K562 (cell line): ENCODE measurements at regions not wholly inside any gene's neighbourhood (a gene's known extent, or its start where the extent isn't known, plus 50 kb on each side); places are given as distances from the start of the nearest gene placed in this dataset.

Source experiments
- ATAC-seq: fragments of 200-7000 bp; cut with Tn5 transposase; 3 replicates; pipeline ENCODE4 v1.9.1; 2020; ENCODE audit warnings: moderate library complexity
- BruUV-seq: library from RNA; stranded (reverse); fragments of 400-500 nt; replicated peaks from 2 replicates; lab custom pipeline; 2021; lab: Mats Ljungman, UMichigan
- CTCF ChIA-PET: fragments of 300-600 bp; formaldehyde crosslinking; extraction: SDS; loops from one replicate; lab custom pipeline; 2021; ENCODE audit warnings: low intra/inter-chr PET ratio; lab: Yijun Ruan, JAX
- POLR2A ChIA-PET: fragments of 300-600, 350-650 bp; sonication (Branson Sonifier 250); formaldehyde crosslinking; extraction: SDS; loops from one replicate; lab custom pipeline; 2021; ENCODE audit warnings: antibody characterized with exemption, inconsistent platforms; lab: Yijun Ruan, JAX
- DNase-seq, 4 experiments: peaks; one replicate each; pipeline versions ENCODE4 v3.0.0 to v3.0.0-alpha.2; 2011 to 2018; ENCODE audit warnings: low spot score in 3 of 4, mixed read lengths in 3 of 4; ENCODE audit errors: extremely low read depth in 1 of 4
- FAIRE-seq: peaks from 2 replicates; lab custom pipeline; 2011; peaks lifted over from hg19 to GRCh38; lab: Jason Lieb, UNC
- H2AFZ ChIP-seq: 2 replicates; pipeline ENCODE4 v1.6.0; 2011; ENCODE audit warnings: low read depth, low read length, control low read depth, inconsistent platforms
- H3K27ac ChIP-seq: fragments of 200-600 bp; 3 replicates; pipeline ENCODE4 v1.8.0; 2011; ENCODE audit warnings: low read depth, mild to moderate bottlenecking, control low read depth, inconsistent platforms, low read length, moderate library complexity, mixed read lengths; ENCODE audit errors: extremely low read depth
- H3K27me3 ChIP-seq, 2 experiments: fragments of 300-600 bp in 1 of 2; 2 replicates in 1 of 2; 3 replicates in 1 of 2; pipeline versions ENCODE4 v1.6.0 to v1.8.0; 2011; ENCODE audit warnings: inconsistent platforms in 2 of 2, low read length in 2 of 2, mild to moderate bottlenecking in 1 of 2, mixed read lengths in 1 of 2, moderate library complexity in 1 of 2; ENCODE audit not compliant: control insufficient read depth in 2 of 2, insufficient read depth in 2 of 2
- H3K36me3 ChIP-seq: fragments of 300-600 bp; 3 replicates; pipeline ENCODE4 v1.8.0; 2011; ENCODE audit warnings: mild to moderate bottlenecking, low read length, inconsistent platforms; ENCODE audit not compliant: control insufficient read depth, insufficient read depth
- H3K4me1 ChIP-seq, 2 experiments: fragments of 200-600 bp in 1 of 2; replicated peaks in 1 of 2; 2 replicates in 1 of 2; 3 replicates in 1 of 2; pipeline versions ENCODE4 v1.5.1 to v1.8.0; 2011; ENCODE audit warnings: inconsistent platforms in 2 of 2, low read length in 2 of 2, mild to moderate bottlenecking in 1 of 2, mixed read lengths in 1 of 2, moderate library complexity in 1 of 2; ENCODE audit not compliant: control insufficient read depth in 2 of 2, insufficient read depth in 2 of 2
- H3K4me2 ChIP-seq: 2 replicates; pipeline ENCODE4 v1.6.1; 2011; ENCODE audit warnings: low read length, control low read depth, inconsistent platforms, mixed read lengths; ENCODE audit not compliant: insufficient read depth
- H3K4me3 ChIP-seq: fragments of 200-600 bp; sonication (generic), shearing (Covaris generic); 2 replicates; pipeline ENCODE4 v1.5.1; 2016; ENCODE audit warnings: control low read depth, inconsistent platforms
- H3K79me2 ChIP-seq: fragments of 200-600 bp; 3 replicates; pipeline ENCODE4 v1.8.0; 2011; ENCODE audit warnings: low read length, inconsistent platforms; ENCODE audit not compliant: control insufficient read depth, insufficient read depth
- H3K9ac ChIP-seq, 2 experiments: 2 replicates each; pipeline versions ENCODE4 v1.6.0 to v1.6.1; 2011; ENCODE audit warnings: low read depth in 2 of 2, low read length in 2 of 2, control low read depth in 1 of 2, inconsistent platforms in 1 of 2, mild to moderate bottlenecking in 1 of 2, mixed read lengths in 1 of 2; ENCODE audit not compliant: insufficient read depth in 1 of 2
- H3K9me1 ChIP-seq: one replicate; pipeline ENCODE4 v1.6.0; 2011; ENCODE audit warnings: inconsistent platforms, mild to moderate bottlenecking, low read length, moderate library complexity; ENCODE audit not compliant: control insufficient read depth, insufficient read depth
- H3K9me3 ChIP-seq: replicated peaks from 2 replicates; pipeline ENCODE4 v1.5.1; 2011; ENCODE audit warnings: low read depth, low read length, inconsistent platforms; ENCODE audit not compliant: control insufficient read depth, insufficient read depth
- H4K20me1 ChIP-seq: replicated peaks from 2 replicates; pipeline ENCODE4 v1.6.1; 2011; ENCODE audit warnings: low read length, inconsistent platforms, mixed read lengths; ENCODE audit not compliant: control insufficient read depth, insufficient read depth
- ARID1B ChIP-seq: fragments of 450-650 bp; IDR thresholded peaks from 2 replicates; pipeline ENCODE4 v1.6.1; 2016; ENCODE audit warnings: antibody characterized with exemption, mild to moderate bottlenecking, inconsistent platforms
- CSDE1 ChIP-seq, 2 experiments: fragments of 450-650 bp; IDR thresholded peaks; 2 replicates each; pipeline ENCODE4 v1.6.1; 2016; ENCODE audit warnings: mild to moderate bottlenecking in 1 of 2
- ELK1 ChIP-seq: sonication (generic); formaldehyde crosslinking; IDR thresholded peaks from 2 replicates; pipeline ENCODE4 v1.8.1; 2022; ENCODE audit warnings: missing genetic modification reagents
- GTF2A2 ChIP-seq: IDR thresholded peaks from 2 replicates; pipeline ENCODE4 v1.6.1; 2016; ENCODE audit warnings: mild to moderate bottlenecking, missing genetic modification characterization, missing compliant biosample characterization
- MAFG ChIP-seq: fragments of 450-650 bp; conservative IDR thresholded peaks from 2 replicates; pipeline ENCODE4 v1.6.1; 2016; ENCODE audit warnings: missing genetic modification characterization, missing compliant biosample characterization
- NKRF ChIP-seq: fragments of 450-650 bp; IDR thresholded peaks from 2 replicates; pipeline ENCODE4 v1.6.1; 2016; ENCODE audit warnings: borderline replicate concordance
- PHF21A ChIP-seq: fragments of 450-650 bp; IDR thresholded peaks from 2 replicates; pipeline ENCODE4 v1.6.1; 2017; ENCODE audit warnings: low read depth, borderline replicate concordance
- PRDM10 ChIP-seq: fragments of 450-650 bp; IDR thresholded peaks from 2 replicates; pipeline ENCODE4 v1.6.1; 2018; ENCODE audit not compliant: partially characterized antibody
- TAF15 ChIP-seq: fragments of 200-400 bp; formaldehyde crosslinking; IDR thresholded peaks from 2 replicates; pipeline ENCODE4 v1.6.1; 2017; ENCODE audit warnings: mild to moderate bottlenecking, low read depth, low read length, moderate library complexity
- TAL1 ChIP-seq: fragments of 450-650 bp; IDR thresholded peaks from 2 replicates; pipeline ENCODE4 v1.6.1; 2016; ENCODE audit warnings: mild to moderate bottlenecking
- WHSC1 ChIP-seq: IDR thresholded peaks from one replicate; pipeline ENCODE4 v1.6.1; 2012; ENCODE audit warnings: low read length, control low read depth, inconsistent platforms
- ZNF146 ChIP-seq: IDR thresholded peaks from one replicate; pipeline ENCODE4 v1.6.1; 2018; ENCODE audit warnings: missing compliant biosample characterization; ENCODE audit not compliant: unreplicated experiment
- ZNF316 ChIP-seq: fragments of 450-650 bp; IDR thresholded peaks from 2 replicates; pipeline ENCODE4 v1.6.1; 2016
- ZNF449 ChIP-seq: fragments of 250-450 bp; sonication (Bioruptor Pico); IDR thresholded peaks from 2 replicates; pipeline ENCODE4 v1.8.0; 2022; ENCODE audit warnings: moderate library complexity, mild to moderate bottlenecking, inconsistent platforms
- WGBS: fragments of 100-300 bp; shearing (Covaris generic); methylation state at CpG from one replicate; pipeline ENCODE4 v1.1.6; 2016; ENCODE audit warnings: low coverage, mixed read lengths; ENCODE audit not compliant: insufficient coverage; ENCODE audit errors: missing lambda C conversion rate; 5-methylcytosine and 5-hydroxymethylcytosine counted together
- in situ Hi-C: fragments of 300-500 bp; cut with MboI; formaldehyde crosslinking; loops from 4 replicates; pipeline ENCODE4 v1.15.0; 2018; ENCODE audit warnings: inconsistent platforms, mixed read lengths
- intact Hi-C: fragments of 100-400 bp; cut with micrococcal nuclease; formaldehyde crosslinking; loops from 2 replicates; pipeline ENCODE4 v1.14.2; 2022

GRCh38 chr4:126794363-126794762 is 838.4 kb upstream of the INTU start (continued):
- TF ChIP-seq ELK1 (CRISPR knock-in tag), result no peak

- Histone ChIP-seq H3K9me3 (no peaks in the 10 kb centered on the region), H3K9me1 (no peaks in the 10 kb centered on the region), H4K20me1 (no peaks in the 10 kb centered on the region), H3K79me2 (peaks cover 50% of the 10 kb centered on the region), H2AFZ (no peak overlapping the region), H3K4me3 (no peak overlapping the region), H3K9ac (no peak overlapping the region), H3K36me3 (peaks cover 19% of the 10 kb centered on the region), H3K27me3 (no peaks in the 10 kb centered on the region), H3K4me2 (no peak overlapping the region), H3K27ac (no peak overlapping the region), H3K4me1 (peaks cover 0 to 4% of the 10 kb centered on the region in 2 experiments; a peak in 2 of 5 replicates)
- no peak for FAIRE-seq
- CTCF ChIA-PET, result no interaction called here
- DNase-seq, result no peak
- intact Hi-C loops (no loop called here), in situ Hi-C loops (no loop called here)
- no peak for ATAC-seq
- POLR2A ChIA-PET, result no interaction called here
- BruUV-seq, result no TSS peak
- 31% methylated on average over 1 of the region's 1 CpG for WGBS
- TF ChIP-seq PRDM10 (no peak), WHSC1 (no peak), ARID1B (no peak), MAFG (tag) (peak; percentile 23; the same call in 1 of the 2 replicates), ZNF146 (CRISPR knock-in tag) (no peak), ZNF449 (no peak), PHF21A (no peak), TAL1 (no peak), CSDE1 (IDR thresholded peaks at IDR 0.05) (no peak), GTF2A2 (tag) (no peak), NKRF (no peak), TAF15 (no peak), ZNF316 (peak; percentile 90)
These were observed 834.5 kb upstream of the INTU start for GRCh38 chr4:126798214-126798613.
